Trophoblast cell (in vitro differentiated cells and primary cell): ENCODE measurements at regions not wholly inside any gene's neighbourhood (a gene's known extent, or its start where the extent isn't known, plus 50 kb on each side); places are given as distances from the start of the nearest gene placed in this dataset.

Source experiments
- DNase-seq, 2 donors: peaks; one replicate each; pipeline ENCODE4 v3.0.0-alpha.2; 2016
- H2AFZ ChIP-seq: 2 replicates; pipeline ENCODE4 v1.6.1; 2013; ENCODE audit warnings: low read length, moderate library complexity, mild to moderate bottlenecking; ENCODE audit not compliant: insufficient read depth, poor library complexity
- H2AK5ac ChIP-seq: 2 replicates; pipeline ENCODE4 v1.6.1; 2013; ENCODE audit warnings: mild to moderate bottlenecking, low read length
- H2BK120ac ChIP-seq: 2 replicates; pipeline ENCODE4 v1.6.1; 2013; ENCODE audit warnings: low read length, mild to moderate bottlenecking, moderate library complexity; ENCODE audit not compliant: insufficient read depth, poor library complexity
- H2BK12ac ChIP-seq: 2 replicates; pipeline ENCODE4 v1.6.1; 2013; ENCODE audit warnings: mild to moderate bottlenecking, low read length, moderate library complexity
- H2BK5ac ChIP-seq: 2 replicates; pipeline ENCODE4 v1.6.1; 2013; ENCODE audit warnings: low read length, low read depth, moderate library complexity, mild to moderate bottlenecking; ENCODE audit not compliant: poor library complexity
- H3K14ac ChIP-seq: 2 replicates; pipeline ENCODE4 v1.6.1; 2013; ENCODE audit warnings: mild to moderate bottlenecking, low read length
- H3K18ac ChIP-seq: 2 replicates; pipeline ENCODE4 v1.6.1; 2013; ENCODE audit warnings: mild to moderate bottlenecking, low read length
- H3K23ac ChIP-seq: 2 replicates; pipeline ENCODE4 v1.6.1; 2013; ENCODE audit warnings: low read length
- H3K27ac ChIP-seq: 2 replicates; pipeline ENCODE4 v1.5.1; 2013; ENCODE audit warnings: low read depth, mild to moderate bottlenecking, inconsistent platforms, low read length, moderate library complexity
- H3K27me3 ChIP-seq: 2 replicates; pipeline ENCODE4 v1.6.1; 2013; ENCODE audit warnings: inconsistent platforms, mild to moderate bottlenecking, low read length, moderate library complexity; ENCODE audit not compliant: insufficient read depth
- H3K36me3 ChIP-seq, 2 experiments: 1 replicate in 1 of 2; 2 replicates in 1 of 2; pipeline ENCODE4 v1.6.1; 2013; ENCODE audit warnings: low read length in 2 of 2, mild to moderate bottlenecking in 2 of 2, moderate library complexity in 1 of 2; ENCODE audit not compliant: insufficient read depth in 2 of 2, control insufficient read depth in 1 of 2
- H3K4ac ChIP-seq: 2 replicates; pipeline ENCODE4 v1.6.1; 2013; ENCODE audit warnings: low read depth, mild to moderate bottlenecking, low read length, moderate library complexity
- H3K4me1 ChIP-seq, 2 experiments: 1 replicate in 1 of 2; 2 replicates in 1 of 2; pipeline ENCODE4 v1.6.1; 2013; ENCODE audit warnings: low read length in 2 of 2, mild to moderate bottlenecking in 2 of 2, moderate library complexity in 1 of 2; ENCODE audit not compliant: insufficient read depth in 2 of 2, control insufficient read depth in 1 of 2
- H3K4me2 ChIP-seq: 2 replicates; pipeline ENCODE4 v1.6.1; 2013; ENCODE audit warnings: inconsistent platforms, mild to moderate bottlenecking, low read length, moderate library complexity
- H3K4me3 ChIP-seq: 2 replicates; pipeline ENCODE4 v1.5.1; 2013; ENCODE audit warnings: mild to moderate bottlenecking, low read depth, low read length, inconsistent platforms
- H3K79me1 ChIP-seq: one replicate; pipeline ENCODE4 v1.6.1; 2013; ENCODE audit warnings: low read length
- H3K79me2 ChIP-seq: 2 replicates; pipeline ENCODE4 v1.6.1; 2013; ENCODE audit warnings: low read length, mild to moderate bottlenecking; ENCODE audit not compliant: control insufficient read depth, insufficient read depth, poor library complexity
- H3K9ac ChIP-seq: 2 replicates; pipeline ENCODE4 v1.6.1; 2013; ENCODE audit warnings: mild to moderate bottlenecking, low read length
- H3K9me3 ChIP-seq: 2 replicates; pipeline ENCODE4 v1.6.1; 2013; ENCODE audit warnings: low read depth, mild to moderate bottlenecking, control low read depth, inconsistent platforms, low read length; ENCODE audit not compliant: insufficient read depth
- H4K12ac ChIP-seq: 2 replicates; pipeline ENCODE4 v1.6.1; 2013; ENCODE audit warnings: low read depth, mild to moderate bottlenecking, low read length, moderate library complexity
- H4K8ac ChIP-seq: 2 replicates; pipeline ENCODE4 v1.6.1; 2013; ENCODE audit warnings: low read depth, mild to moderate bottlenecking, low read length, moderate library complexity
- H4K91ac ChIP-seq: one replicate; pipeline ENCODE4 v1.6.1; 2013; ENCODE audit warnings: low read depth, mild to moderate bottlenecking, low read length, moderate library complexity
- WGBS: extraction: QIAGEN DNeasy Blood & Tissue Kit; methylation state at CpG from one replicate; pipeline ENCODE4 v1.1.7; 2013; ENCODE audit warnings: missing lambda C conversion rate; ENCODE audit not compliant: insufficient read length, insufficient coverage; ENCODE audit errors: extremely low coverage; 5-methylcytosine and 5-hydroxymethylcytosine counted together

DNA sequence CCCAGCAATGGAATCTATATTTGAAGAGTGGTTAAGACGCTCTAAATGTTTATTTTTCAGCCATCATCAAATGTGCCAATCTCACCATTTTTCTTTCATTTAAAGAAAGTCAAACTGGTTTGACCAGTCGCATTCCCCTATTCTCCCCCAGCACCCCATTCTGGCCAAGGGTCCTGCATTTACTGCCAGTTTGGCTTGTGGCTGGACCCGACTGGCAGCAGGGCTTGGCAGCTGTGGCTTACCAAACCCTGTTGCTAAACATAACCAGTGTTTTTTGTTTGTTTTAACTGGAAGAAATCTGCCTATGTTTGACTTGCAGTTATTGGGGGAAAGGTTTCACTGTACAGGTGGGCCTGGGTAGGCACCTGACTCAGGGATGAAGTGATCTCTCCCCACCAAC lies 116.3 kb downstream of the CYP26A1 start:
- H4K91ac ChIP-seq: peak overlapping the region; percentile 35
- H3K4me1 ChIP-seq: peaks cover 4 to 12% of the 10 kb centered on the region in 2 experiments
- H3K4me2 ChIP-seq: no peak overlapping the region
- H3K4me3 ChIP-seq: no peak overlapping the region
- H3K27ac ChIP-seq: peak overlapping the region; percentile 19
- no peaks in the 10 kb centered on the region for H3K79me2 ChIP-seq
- no peak overlapping the region for H3K4ac ChIP-seq
- no peak overlapping the region for H3K14ac ChIP-seq
- H3K36me3 ChIP-seq: no peaks in the 10 kb centered on the region
- H2AFZ ChIP-seq: no peak overlapping the region
- H3K79me1 ChIP-seq: peaks cover 12% of the 10 kb centered on the region
- no peak overlapping the region for H3K9ac ChIP-seq
- H2BK5ac ChIP-seq: peak overlapping the region; percentile 82
- H3K18ac ChIP-seq: no peak overlapping the region
- peak overlapping the region; percentile 83 for H2BK120ac ChIP-seq
- no peak overlapping the region for H4K12ac ChIP-seq
- H2BK12ac ChIP-seq: peak overlapping the region; percentile 99
- no CpG with 5 or more reads among the region's 3 CpGs for WGBS
- H2AK5ac ChIP-seq: no peak overlapping the region
- no peaks in the 10 kb centered on the region for H3K9me3 ChIP-seq
- no peak for DNase-seq
- no peak overlapping the region for H4K8ac ChIP-seq
- H3K27me3 ChIP-seq: no peaks in the 10 kb centered on the region
- no peak overlapping the region for H3K23ac ChIP-seq

DNA sequence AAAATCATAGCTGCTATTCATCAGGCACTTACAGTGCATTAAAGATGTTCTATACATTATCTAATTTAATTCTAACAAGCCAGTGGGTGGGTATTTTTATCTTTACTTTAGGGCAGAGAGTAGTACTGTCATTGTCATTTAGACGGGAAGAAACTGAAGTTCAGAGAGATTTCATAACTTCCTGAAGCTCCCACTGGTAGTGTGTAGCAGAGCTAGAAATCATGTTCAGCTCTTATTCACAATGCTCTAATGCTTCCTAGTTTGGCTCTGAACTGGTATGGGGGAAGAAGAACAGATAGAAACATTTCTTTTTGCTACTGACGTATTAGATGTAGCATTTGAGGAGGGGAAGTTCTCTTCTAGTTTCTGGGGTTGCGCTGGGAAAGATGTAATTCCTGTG lies 116.7 kb downstream of the CYP26A1 start:
- Histone ChIP-seq H2AK5ac (no peak overlapping the region), H3K4ac (no peak overlapping the region), H3K18ac (no peak overlapping the region), H3K9ac (no peak overlapping the region), H3K4me1 (peaks cover 4 to 12% of the 10 kb centered on the region in 2 experiments), H3K79me2 (no peaks in the 10 kb centered on the region), H4K91ac (no peak overlapping the region), H3K79me1 (peaks cover 12% of the 10 kb centered on the region), H3K4me2 (no peak overlapping the region), H3K36me3 (no peaks in the 10 kb centered on the region), H3K14ac (no peak overlapping the region), H3K27me3 (no peaks in the 10 kb centered on the region), H2AFZ (no peak overlapping the region), H3K4me3 (no peak overlapping the region), H3K23ac (no peak overlapping the region), H2BK12ac (peak overlapping the region; percentile 99), H2BK120ac (no peak overlapping the region), H3K9me3 (no peaks in the 10 kb centered on the region), H4K8ac (no peak overlapping the region), H4K12ac (no peak overlapping the region), H3K27ac (peak overlapping the region; percentile 19), H2BK5ac (peak overlapping the region; percentile 82)
- no CpG with 5 or more reads among the region's 3 CpGs for WGBS
- no peak for DNase-seq

DNA sequence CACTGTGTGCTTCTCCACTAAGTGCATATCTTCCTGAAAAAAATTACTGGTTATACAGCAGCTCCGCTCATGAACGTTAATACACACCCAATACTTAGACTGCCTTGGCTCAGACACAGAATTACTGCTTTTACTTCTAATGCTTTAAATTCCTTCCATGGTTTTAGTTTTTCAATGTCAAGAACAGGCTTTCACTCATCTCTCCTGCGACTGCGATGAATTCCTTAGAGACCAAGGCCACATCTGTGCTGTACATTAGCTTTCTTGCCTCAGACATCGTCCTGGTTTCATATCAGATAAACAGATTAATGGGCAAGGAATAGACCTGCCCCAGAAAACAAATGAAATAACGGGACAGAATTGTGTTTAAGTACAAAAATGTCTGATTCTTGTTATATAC lies 120.2 kb downstream of the CYP26A1 start:
- no CpG with 5 or more reads among the region's 6 CpGs for WGBS

DNA sequence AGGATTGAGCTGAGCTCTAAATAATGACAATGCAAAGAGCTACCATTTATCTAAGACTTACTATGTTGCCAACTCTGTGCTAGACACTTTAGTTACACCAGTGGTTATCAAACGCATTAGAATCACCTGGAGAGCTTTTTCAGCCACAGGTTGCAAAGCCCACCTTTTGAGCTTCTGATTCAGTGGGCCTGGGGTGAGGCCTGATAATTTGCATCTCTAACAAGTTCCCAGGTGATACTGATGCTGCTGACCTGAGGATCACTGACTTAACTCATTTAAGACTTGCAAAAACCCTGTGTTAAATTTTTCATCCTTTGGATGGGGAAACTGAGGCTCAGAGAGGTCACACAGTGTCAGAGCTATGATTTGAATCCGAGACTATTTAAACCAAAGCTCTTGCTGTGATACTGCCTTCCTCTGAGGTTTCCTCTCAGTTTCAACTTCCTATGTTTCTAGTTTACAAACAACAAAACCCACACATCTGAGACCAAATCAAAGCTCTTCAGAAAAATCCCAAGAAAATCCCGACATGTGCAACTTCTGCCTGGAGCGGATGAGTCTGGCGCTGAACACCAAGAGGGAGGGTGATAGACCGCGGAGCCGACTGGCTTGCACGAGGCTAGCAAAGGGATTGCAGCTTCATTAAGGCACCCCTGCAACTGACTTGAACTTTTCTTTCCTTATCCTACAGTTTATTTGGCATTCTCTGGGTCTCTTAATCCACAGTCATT lies 124.9 kb downstream of the CYP26A1 start:
- H2AFZ ChIP-seq: no peak overlapping the region
- H3K9me3 ChIP-seq: no peaks in the 10 kb centered on the region
- H3K79me2 ChIP-seq: no peaks in the 10 kb centered on the region
- no peaks in the 10 kb centered on the region for H3K27me3 ChIP-seq
- no peak overlapping the region for H4K12ac ChIP-seq
- H3K4ac ChIP-seq: no peak overlapping the region
- H3K27ac ChIP-seq: no peak overlapping the region
- H3K9ac ChIP-seq: no peak overlapping the region
- no peak overlapping the region for H2BK12ac ChIP-seq
- no peaks in the 10 kb centered on the region for H3K36me3 ChIP-seq
- no peak overlapping the region for H2BK5ac ChIP-seq
- H4K8ac ChIP-seq: no peak overlapping the region
- H3K4me2 ChIP-seq: no peak overlapping the region
- H2AK5ac ChIP-seq: no peak overlapping the region
- H2BK120ac ChIP-seq: no peak overlapping the region
- no CpG with 5 or more reads among the region's 9 CpGs for WGBS
- H3K14ac ChIP-seq: no peak overlapping the region
- DNase-seq: peak in 1 of 2 donors; percentile 19
- H4K91ac ChIP-seq: no peak overlapping the region
- H3K79me1 ChIP-seq: peaks cover 1% of the 10 kb centered on the region
- no peak overlapping the region for H3K23ac ChIP-seq
- no peak overlapping the region for H3K4me3 ChIP-seq
- H3K18ac ChIP-seq: no peak overlapping the region
- peaks cover 0 to 3% of the 10 kb centered on the region in 2 experiments for H3K4me1 ChIP-seq

More for the DNA sequence above, 120.2 kb downstream of the CYP26A1 start:
- Histone ChIP-seq H3K4me3 (no peak overlapping the region), H3K18ac (no peak overlapping the region), H2BK120ac (no peak overlapping the region), H2BK12ac (no peak overlapping the region), H3K36me3 (no peaks in the 10 kb centered on the region), H3K4me2 (no peak overlapping the region), H4K12ac (no peak overlapping the region), H3K79me2 (no peaks in the 10 kb centered on the region), H3K4ac (no peak overlapping the region), H2AFZ (no peak overlapping the region), H2BK5ac (no peak overlapping the region), H4K91ac (no peak overlapping the region), H3K27me3 (no peaks in the 10 kb centered on the region), H3K9ac (no peak overlapping the region), H3K79me1 (peaks cover 7% of the 10 kb centered on the region), H3K9me3 (no peaks in the 10 kb centered on the region), H4K8ac (no peak overlapping the region), H2AK5ac (no peak overlapping the region), H3K23ac (no peak overlapping the region), H3K14ac (no peak overlapping the region), H3K4me1 (peaks cover 4 to 5% of the 10 kb centered on the region in 2 experiments), H3K27ac (no peak overlapping the region)
- peak in 1 of 2 donors; percentile 57 for DNase-seq
